KOPT-K1 (cell line): ENCODE measurements at regions not wholly inside any gene's neighbourhood (a gene's known extent, or its start where the extent isn't known, plus 50 kb on each side); places are given as distances from the start of the nearest gene placed in this dataset.

Experiments
- H3K27ac ChIP-seq: fragments of 200-600 bp; sonication (generic); 2 replicates; pipeline ENCODE4 v1.5.1; 2016; ENCODE audit warnings: antibody characterized with exemption, mild to moderate bottlenecking, low read depth, low read length; ENCODE audit not compliant: poor library complexity, severe bottlenecking
- H3K36me3 ChIP-seq: fragments of 200-600 bp; sonication (generic); 2 replicates; pipeline ENCODE4 v1.5.1; 2017; ENCODE audit warnings: antibody characterized with exemption, mild to moderate bottlenecking, low read length, moderate library complexity; ENCODE audit not compliant: insufficient read depth
- H3K9me3 ChIP-seq: fragments of 200-600 bp; sonication (generic); 2 replicates; pipeline ENCODE4 v1.5.1; 2017; ENCODE audit warnings: antibody characterized with exemption, low read length, mild to moderate bottlenecking; ENCODE audit not compliant: insufficient read depth, poor library complexity, severe bottlenecking

GRCh38 chr10:43001427-43001795 is 75.5 kb upstream of the RET start:
- Histone ChIP-seq H3K27ac (no peak overlapping the region), H3K36me3 (no peaks in the 10 kb centered on the region), H3K9me3 (no peaks in the 10 kb centered on the region)

- no peak overlapping the region for H3K27ac ChIP-seq
- no peaks in the 10 kb centered on the region for H3K36me3 ChIP-seq
- H3K9me3 ChIP-seq, result no peaks in the 10 kb centered on the region
Measured at GRCh38 chr10:43002596-43002995, 74.3 kb upstream of the RET start.

- Histone ChIP-seq H3K36me3 (no peaks in the 10 kb centered on the region), H3K27ac (no peak overlapping the region), H3K9me3 (no peaks in the 10 kb centered on the region)
Measured at GRCh38 chr10:43006490-43006889, 70.4 kb upstream of the RET start.

GRCh38 chr10:43012578-43012977 is 64.3 kb upstream of the RET start:
- Histone ChIP-seq H3K9me3 (peaks cover 4% of the 10 kb centered on the region), H3K27ac (no peak overlapping the region), H3K36me3 (no peaks in the 10 kb centered on the region)

- Histone ChIP-seq H3K36me3 (no peaks in the 10 kb centered on the region), H3K9me3 (peaks cover 4% of the 10 kb centered on the region), H3K27ac (no peak overlapping the region)
Measured at GRCh38 chr10:43013065-43013464, 63.8 kb upstream of the RET start.

- Histone ChIP-seq H3K36me3 (no peaks in the 10 kb centered on the region), H3K27ac (no peak overlapping the region), H3K9me3 (no peaks in the 10 kb centered on the region)
Measured at GRCh38 chr10:43024524-43024923, 52.3 kb upstream of the RET start.

GRCh38 chr10:43024942-43025700 is 51.7 kb upstream of the RET start:
- no peak overlapping the region for H3K27ac ChIP-seq
- H3K9me3 ChIP-seq, result no peaks in the 10 kb centered on the region
- no peaks in the 10 kb centered on the region for H3K36me3 ChIP-seq

GRCh38 chr10:43026039-43026973 is 50.6 kb upstream of the RET start:
- Histone ChIP-seq H3K9me3 (no peaks in the 10 kb centered on the region), H3K36me3 (no peaks in the 10 kb centered on the region), H3K27ac (no peak overlapping the region)
